ENCODE measurements at regions not wholly inside any gene's neighbourhood (a gene's known extent, or its start where the extent isn't known, plus 50 kb on each side); places are given as distances from the start of the nearest gene placed in this dataset.

DNA sequence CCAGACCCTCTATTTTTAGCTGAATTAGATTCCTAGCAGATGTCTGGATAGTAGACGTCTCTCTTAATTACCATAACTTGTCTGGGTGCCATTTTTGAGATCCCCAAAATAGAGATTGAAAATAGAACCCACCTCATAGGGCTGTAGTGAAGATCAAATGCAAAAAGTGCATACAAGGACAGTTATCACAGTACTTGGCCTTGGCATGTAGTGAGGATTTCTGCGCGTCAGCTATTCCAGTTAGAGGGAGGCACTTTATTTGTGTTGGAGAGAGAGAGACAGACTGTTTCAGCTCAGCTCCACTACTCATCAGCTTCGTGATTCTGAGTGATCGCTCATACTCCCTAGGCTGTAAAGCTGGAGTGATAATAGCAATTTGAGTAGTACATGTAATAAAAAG lies 59.6 kb upstream of the CDH13 start:
- DNase-seq = no peak

DNA sequence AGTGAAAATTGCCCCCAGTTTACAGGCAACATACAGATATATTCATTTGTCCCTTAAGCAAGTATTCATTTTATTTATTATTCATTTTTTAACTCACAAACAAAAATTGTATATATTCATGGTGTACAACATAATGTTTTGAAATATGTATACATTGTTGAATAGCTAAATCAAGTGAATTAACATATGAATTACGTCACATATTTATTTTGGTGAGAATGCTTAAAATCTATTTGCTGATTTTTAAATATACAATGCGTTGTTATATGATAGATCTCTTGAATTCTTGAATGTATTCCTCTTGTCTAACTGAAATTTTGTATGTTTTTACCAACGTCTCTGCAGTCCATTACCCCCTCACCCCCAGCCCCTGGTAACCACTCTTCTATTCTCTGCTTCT lies 63.4 kb upstream of the CDH13 start:
- no peak for DNase-seq

DNA sequence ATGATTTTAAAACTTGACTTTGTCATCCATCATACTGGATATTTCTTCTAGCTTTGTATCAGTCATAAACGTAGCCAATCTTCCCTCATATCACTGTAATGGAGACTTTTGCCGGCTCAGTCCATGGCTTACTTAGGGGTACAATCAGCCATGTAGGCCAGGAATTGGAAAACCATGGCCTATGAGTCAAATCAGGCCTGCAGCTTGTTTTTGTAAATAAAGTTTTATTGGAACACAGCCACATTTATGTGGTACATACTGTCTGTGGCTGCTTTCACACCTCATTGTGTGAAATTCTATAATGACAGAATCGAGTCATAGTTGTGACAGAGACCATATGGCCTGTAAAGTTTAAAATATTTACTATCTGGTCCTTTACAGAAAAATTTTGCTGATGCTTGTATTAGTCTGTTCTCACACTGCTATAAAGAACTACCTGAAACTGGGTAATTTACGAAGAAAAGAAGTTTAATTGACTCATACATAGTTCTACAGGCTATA lies 64.5 kb upstream of the CDH13 start:
- DNase-seq = no peak

DNA sequence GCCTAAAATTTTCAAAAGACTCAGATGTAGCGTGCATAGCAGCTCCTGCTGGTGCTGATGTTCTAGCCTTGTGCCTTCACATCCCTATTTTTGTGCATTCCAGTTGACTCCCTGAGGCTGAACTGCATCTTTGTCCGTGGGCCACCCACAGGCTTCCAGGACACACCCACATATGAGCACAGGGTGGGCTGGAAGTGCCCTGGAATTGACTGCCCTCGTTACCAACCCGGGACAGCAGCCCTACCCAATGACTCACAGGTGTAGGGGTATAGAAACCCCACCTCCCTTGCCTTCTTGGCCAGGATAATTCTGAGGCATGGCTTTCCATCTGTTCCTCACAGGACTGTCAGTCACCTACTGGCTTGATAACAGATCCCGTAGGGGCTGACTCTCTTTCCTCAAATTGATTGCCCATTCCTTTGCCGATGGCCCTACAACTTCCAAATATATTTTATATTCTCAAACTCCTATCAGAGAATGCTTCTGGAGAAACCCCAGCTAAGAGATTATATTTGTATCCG lies 65.9 kb upstream of the CDH13 start:
- no peak for DNase-seq

DNA sequence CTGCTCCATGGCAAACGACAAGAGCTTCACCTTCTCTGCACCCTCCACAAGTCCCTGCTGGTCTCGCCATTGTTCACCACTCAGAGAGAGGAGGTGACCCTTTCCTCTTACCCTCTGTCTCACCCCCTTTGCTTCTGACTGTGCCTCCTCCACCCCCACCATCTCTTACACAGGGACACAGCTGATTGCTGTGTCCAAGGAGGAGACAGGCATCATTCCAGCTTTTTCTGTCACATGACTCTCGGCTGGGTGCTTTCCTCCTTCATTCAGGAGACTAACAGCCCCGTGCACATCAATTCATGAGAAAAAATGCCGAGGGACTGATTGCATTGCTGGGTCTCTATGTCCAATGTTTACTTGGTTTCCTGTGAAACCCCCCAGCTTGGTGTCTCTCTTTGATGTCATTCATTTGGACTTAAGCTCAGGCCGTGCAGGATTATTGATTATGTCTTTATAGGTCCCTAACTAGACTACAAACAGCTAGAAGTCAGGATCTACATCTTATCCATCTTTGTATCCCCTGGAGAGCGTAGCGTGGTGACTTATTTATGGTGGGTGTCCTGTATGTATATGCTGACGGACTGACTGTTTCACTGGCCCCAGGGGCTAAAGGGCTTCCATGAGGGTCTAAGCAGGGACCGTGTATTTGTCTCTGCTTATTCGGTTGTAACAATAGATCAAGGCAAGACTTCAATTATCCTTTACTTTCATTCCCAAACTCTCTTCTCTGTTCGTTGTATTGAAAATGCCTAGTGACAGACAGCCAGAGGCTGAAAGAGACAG lies 82.2 kb upstream of the CDH13 start:
- DNase-seq = no peak

DNA sequence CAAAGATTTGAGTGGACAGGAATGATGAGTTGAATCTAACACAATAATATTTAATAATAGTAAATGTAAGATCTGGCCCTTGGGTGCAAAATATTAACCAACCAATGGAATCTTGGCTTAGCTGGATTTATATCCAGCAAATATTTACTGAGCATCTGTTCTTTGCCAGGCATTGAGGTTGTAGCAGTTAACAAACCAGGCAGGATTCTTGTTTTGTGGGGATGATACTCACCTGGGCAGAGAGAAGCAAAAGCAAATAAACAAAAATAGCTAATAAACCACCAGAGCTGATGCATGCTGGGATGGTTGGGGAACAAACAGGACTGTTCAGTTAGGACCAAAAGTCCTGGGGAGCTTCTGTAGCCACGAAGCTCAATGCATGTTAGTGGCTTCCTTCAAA lies 84.1 kb upstream of the CDH13 start:
- DNase-seq = no peak

DNA sequence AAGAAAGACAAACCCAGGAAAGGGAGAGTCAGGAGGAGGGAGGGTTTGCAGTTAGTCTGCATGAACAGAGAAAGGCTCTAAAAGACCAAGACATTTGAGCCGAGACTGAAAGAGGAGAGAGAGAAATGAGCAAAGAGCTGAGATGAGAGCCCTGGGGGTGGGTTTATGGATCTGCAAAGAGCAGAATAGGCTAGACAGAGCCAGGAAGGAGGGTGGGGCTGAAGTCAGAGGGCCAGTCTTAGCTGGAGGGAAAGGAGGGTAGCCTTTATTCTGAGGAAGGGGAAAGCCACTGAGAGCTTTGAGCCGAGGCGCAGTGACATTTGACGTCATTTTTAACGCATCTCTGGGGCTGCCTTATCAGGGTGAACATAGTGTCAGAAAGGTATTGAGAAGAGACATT lies 85.7 kb upstream of the CDH13 start:
- DNase-seq = no peak

DNA sequence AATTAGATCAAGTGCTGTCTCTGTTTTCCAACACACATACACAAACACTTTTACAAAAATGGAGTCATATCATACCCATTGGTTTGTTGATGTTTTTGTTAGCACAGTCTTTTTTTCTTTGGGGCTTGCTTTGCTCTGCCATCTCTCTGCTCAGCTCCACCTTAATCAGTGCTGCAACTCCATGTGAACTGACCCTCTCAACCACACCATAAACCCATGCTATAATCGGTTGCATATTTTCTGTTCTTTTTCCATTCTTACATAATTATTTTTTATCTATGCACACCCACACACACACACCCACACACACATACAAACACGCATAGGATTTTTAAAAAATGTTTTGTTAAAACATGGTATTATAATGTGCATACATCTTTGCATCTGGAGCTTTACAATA lies 91.0 kb upstream of the CDH13 start:
- no peak for DNase-seq

DNA sequence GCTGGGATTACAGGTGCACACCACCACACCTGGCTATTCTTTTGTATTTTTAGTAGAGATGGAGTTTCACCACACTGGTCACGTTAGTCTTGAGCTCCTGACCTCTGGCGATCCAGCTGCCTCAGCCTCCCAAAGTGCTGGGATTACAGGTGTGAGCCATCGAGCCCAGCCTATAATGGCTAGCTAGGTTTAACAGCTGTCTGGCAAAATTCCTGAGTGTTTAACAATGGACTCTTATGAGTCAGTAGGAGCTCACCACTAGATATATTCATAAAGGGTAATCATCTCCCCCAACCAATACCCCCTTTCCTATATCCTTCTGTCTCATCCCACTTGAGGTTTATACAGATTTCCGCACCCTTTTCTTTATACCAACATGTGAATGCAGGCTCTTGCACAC lies 91.5 kb upstream of the CDH13 start:
- DNase-seq = no peak

DNA sequence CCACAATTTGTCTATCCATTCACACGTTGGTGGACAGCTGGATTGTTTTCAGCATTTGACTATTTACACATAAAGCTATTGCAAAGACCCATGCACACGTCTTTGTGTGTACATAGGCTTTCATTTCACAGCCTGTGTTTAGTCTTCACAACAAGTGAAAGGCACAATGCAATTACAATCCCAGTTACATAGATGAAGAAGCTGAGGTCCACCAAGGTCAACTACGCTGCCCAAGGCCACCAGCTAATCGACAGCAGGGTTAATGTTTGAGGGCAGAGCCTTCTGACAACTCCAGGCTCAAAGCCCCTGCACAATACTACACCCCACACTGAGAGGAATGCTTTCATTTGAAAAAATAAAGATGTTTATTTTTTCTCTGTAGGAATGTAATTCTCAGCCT lies 93.6 kb upstream of the CDH13 start:
- no peak for DNase-seq

DNA sequence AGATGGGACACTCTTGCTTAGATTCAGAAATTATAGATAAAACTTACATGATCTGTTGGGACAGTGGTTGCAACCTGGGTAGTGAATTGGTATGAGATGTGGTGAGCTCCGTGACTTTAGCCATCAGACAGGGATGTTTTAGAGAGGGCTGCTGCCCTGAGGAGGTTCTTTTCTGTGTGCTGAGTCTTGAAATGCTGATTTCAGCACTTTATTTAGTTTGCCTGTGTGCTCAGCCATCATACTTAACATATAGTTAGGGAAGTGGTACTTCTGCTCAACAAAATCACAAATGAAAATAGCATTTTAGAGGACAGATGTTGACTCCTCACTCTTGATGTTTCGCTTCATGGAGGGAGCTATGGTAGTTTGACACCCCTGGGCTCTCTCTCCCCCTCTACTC lies 95.9 kb upstream of the CDH13 start:
- DNase-seq = no peak

DNA sequence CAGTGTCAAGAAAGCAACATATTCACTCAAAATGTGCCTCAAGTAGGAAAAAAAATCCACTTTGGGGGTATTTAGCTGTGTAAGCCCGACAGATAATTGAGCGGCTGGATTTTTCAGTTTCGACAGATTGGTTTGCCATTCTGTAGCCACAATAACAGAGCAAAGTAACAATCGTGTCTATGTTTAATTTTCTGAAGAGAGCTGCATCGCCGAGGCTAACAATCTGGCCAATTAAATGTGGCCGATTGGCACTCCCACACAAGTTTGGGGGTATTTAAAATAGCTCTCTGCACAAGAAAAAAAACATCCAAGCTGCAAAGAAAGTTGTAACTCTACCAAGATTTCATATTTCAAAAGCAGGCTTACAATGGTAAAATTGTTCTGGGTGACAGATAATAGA lies 99.7 kb upstream of the CDH13 start:
- DNase-seq = no peak

DNA sequence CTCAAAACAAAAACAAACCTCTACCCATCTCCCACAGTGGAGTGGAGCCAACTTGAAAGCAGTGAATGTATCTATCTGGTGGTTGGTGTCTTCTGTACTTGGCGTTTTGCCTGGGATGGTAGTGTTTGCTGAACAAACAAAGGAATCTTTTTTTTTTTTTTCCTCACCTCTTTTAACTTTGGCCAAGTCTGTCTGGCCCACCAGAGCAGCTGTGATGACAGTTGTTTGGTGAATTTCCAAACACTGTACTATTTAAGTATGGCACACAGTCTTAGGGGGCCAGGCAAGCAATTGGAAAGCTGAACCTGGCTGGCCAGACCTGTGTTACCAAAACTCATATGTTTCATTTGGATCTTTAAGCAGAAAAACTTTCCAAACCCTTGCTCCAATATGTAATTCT lies 101.8 kb upstream of the CDH13 start:
- DNase-seq = peak; percentile 55

DNA sequence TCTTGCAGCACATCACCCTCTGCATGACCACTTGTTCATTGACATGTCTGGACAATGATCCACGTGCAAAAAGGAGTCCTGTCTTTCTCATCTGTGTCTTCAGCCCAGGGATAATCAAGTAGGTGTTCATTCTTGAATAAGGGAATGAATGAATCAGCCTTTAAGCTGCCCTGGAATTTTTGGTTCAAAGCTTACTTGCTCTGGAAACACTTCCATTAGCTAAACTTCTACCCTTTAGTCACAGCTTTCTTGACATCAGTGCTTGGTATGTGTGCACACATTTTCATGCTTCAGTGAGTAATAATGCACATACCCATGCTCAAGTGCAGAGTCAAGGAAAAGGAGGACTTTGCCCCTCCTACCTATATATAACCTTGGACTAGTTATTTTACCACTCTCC lies 103.0 kb upstream of the CDH13 start:
- no peak for DNase-seq

DNA sequence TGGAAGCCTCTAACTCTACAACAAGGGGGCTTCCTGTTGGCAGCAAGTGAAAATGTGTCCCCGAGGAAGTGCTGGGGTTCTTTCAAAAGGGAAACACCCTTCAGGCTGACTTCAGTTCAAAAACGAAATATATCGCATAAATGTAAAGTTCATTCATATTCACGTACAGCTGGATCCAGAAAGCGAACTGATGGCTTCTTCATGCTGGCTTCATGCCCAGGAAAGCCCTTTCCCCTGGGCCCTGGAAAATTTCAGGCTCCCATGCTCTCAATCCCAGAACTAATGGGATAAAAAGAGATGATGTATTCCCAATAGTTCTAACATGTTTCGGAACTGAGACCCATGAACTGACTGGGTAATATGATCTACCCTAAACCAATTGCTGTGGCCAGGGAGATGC lies 104.7 kb upstream of the CDH13 start:
- no peak for DNase-seq

DNA sequence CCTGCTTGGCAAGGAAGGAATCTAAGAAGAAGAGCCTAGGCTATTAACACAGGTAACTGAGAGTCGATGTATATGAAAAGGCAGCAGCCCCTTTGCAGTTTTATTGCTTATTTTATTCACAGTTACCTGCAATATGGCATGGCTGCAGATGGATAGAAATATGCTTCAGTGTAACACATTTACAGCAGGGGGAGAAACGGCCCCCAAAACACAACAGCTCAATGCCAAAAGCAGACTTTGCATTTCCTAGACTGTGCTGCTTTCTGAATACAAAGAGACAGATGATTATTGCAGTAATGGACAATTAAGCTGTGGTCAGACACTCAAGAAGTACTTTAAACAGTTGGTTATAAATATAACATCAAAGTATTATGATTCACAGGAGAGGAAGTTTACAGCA lies 108.0 kb upstream of the CDH13 start:
- DNase-seq = no peak

DNA sequence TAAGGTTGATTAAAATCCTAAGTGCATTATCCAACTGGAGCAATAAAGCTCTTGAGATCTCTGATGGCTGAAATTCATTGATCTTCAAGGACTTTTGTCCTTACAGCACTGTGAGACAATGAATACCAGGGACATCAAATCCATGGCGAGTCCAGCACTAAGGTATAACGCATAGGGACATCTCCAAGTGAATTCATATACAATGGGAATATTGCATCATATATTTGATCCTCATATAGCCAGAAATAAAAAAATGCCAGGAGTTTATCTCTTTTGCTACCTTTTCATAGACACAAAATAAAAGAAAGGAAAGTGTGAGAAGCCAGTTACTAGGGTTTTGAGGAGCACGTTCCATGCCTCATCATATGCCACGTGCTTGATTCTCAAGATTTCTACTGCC lies 112.5 kb upstream of the CDH13 start:
- DNase-seq = no peak

DNA sequence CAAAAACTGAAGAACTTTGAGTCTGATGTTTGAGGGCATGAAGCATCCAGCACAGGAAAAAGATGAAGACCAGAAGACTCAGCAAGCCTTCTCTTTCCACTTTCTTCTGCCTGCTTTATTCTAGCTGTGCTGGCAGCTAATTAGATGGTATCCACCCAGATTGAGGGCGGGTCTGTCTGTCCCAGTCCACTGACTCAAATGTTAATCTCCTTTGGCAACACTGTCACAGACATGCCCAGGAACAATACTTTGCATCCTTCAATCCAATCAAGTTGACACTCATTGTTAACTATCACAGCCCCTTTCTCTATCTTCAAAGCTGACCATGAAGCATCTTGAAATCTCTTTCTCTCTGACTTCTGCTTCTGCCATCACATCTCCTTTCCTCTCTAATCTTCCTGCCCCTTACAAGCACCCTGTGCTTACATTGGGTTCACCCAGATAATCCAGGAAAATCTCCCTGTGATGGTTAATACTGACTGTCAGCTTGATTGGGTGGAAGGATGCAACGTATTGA lies 115.9 kb upstream of the CDH13 start:
- no peak for DNase-seq

DNA sequence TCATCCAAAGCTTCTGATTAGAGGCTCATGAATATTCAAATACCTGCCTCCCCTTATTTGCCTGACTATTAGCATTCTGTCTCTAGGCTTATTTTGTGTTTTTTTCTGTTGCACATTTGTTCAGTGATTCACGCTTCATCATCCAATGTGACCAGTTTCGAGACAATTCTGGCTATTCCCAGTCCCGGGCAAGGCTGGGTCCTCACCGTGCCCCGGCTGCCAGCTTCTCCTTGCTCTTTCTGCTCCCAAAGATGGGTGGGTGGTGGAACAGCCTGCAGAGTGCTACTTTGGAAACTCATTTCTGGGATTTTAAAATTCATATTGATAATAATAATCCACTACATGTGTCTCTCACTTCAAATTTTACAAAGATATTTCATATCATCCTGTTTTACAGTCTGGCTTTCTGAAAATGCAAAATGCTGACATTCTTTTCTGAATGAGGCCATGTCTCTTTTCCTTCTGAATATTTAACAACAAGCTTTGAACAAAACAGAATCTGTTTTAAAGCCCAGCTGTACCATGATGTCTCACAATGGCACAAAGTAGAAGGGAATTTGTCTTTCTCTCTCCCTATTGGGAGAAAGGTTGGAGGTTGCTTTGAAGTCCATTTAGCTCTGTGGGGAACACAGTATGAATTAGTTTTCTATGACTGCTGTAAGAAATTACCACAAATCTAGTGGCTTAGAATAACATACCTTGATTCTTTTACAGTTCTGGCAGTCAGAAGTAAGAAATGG lies 116.9 kb upstream of the CDH13 start:
- no peak for DNase-seq

DNA sequence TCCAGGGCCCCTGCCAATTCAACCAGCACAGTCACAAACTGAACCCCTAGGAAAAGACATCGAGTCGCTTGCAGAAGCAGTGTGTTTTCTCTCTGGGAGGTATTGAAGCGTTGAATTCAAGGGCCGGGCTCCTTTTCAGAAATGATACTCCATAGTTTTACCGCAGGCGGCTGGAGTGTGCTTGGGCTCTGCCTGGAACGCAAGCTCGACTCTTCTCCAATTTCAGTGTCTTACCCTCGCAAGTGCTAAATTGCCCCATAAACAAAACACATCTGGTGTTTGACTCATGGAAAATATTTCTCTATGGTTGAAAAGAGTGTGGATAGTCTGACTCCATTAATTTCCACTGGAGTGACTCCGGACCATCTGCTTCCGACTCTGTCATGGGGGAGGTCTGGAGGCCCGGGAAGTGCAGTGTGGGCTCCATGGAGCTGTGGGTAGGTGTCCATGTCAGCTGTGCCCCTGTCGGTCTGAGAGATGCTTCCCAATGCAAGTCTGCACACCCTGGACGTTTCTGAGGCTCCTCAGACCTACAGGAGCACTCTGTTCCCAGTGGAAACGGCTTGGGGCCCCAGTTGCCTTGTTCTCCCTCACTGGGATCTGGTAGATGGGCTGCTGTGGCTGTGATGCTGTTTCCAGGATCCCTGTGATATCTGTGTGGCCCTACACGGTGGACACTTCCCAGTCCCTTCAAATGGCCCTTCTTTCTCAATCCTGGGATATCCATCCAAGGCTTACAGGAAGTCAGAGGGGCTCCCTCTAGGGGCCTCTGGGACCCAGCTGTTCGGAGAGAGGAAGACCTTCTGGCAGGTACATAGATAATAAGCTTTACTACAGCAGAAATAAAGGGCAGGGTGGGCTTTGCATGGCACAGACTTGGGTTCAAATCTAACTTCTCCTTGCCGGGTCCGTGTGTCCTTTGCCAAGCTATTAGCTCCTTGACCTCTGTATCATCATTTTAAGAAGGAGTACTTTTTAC lies 119.8 kb upstream of the CDH13 start:
- DNase-seq = peak; percentile 38

DNA sequence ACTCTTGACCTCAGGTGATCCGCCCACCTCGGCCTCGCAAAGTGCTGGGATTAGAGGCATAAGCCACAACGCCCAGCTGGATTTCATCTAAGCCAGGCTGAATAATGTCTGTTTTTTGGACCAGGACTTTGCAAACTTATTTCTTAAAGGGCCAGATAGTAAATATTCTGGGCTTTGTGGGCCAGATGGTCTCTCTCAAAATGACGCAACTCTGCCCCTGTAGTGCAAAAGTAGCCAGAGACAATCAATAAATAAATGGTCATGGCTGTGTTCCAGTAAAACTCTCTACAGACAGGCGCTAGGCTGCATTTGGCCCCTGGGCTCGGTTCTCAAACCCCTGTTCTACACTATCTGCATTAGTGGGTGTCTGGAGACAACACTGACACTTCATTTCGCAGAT lies 121.9 kb upstream of the CDH13 start:
- DNase-seq = no peak

DNA sequence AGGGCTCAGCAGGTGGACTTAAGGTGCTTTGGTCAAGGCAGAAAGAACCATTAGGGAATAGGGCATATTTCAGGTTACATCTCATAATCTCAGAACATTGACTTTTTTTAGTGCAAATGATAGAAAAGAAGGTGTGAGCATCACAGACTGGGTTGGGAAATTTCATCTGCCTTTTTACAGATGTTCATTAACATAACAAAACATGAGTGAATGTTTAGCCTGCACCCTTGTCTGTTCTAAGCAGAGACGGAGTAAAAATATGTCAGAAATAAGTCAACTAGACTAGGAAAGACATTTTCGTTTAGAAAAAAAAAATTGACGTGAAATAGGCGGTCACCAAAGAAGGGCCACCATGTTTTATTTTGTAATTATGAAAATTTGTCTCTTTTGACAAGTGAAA lies 127.5 kb upstream of the CDH13 start:
- DNase-seq = no peak

DNA sequence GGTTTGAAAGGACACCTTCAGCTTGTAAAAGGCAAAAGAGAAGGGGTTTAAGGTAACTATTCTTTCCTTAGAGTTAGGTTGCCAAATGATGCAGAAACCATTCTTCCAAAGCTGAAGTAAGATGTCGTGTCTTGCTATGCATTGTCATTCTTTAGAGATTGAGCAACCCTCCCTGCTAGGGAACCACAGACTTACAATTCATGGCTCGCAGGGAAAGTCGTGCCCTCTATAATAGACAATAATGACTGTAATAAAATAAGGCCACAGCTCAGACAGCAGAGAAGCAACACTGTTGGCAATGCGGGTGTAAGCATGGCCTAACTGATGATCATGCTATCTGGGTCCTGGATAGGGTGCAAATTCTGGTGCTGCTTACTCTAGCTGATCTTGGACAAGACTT lies 129.6 kb upstream of the CDH13 start:
- no peak for DNase-seq

All from NCI-H2029 treated with DMSO at 0.1 percent for 48 hours (cell line).